Activated CD4-positive, alpha-beta T cell treated with anti-CD3 and anti-CD28 coated beads, Interleukin-2, amount 10 ng/mL, durations not matched to agents 24 days and 14 days (primary cell): ENCODE measurements at regions not wholly inside any gene's neighbourhood (a gene's known extent, or its start where the extent isn't known, plus 50 kb on each side); places are given as distances from the start of the nearest gene placed in this dataset.

ENCODE experiments used
- DNase-seq: peaks from one replicate; pipeline ENCODE4 v3.0.0; 2022
- H3K27ac Mint-ChIP-seq: one replicate; pipeline ENCODE4 v1.8.0; 2022; ENCODE audit warnings: mild to moderate bottlenecking, mixed read lengths
- H3K27me3 Mint-ChIP-seq: one replicate; pipeline ENCODE4 v1.8.0; 2022; ENCODE audit warnings: mixed read lengths
- H3K36me3 Mint-ChIP-seq: one replicate; pipeline ENCODE4 v1.8.0; 2022; ENCODE audit warnings: low read depth, mild to moderate bottlenecking, mixed read lengths
- H3K4me1 Mint-ChIP-seq: one replicate; pipeline ENCODE4 v1.8.0; 2021; ENCODE audit warnings: mixed read lengths
- H3K4me3 Mint-ChIP-seq: one replicate; pipeline ENCODE4 v1.8.0; 2022; ENCODE audit warnings: mild to moderate bottlenecking, moderate library complexity, mixed read lengths
- H3K9me3 Mint-ChIP-seq: one replicate; pipeline ENCODE4 v1.8.0; 2021; ENCODE audit warnings: mixed read lengths
- intact Hi-C: fragments of 100-400 bp; cut with micrococcal nuclease; formaldehyde crosslinking; loops from one replicate; pipeline ENCODE4 v1.15.1; 2023

DNA sequence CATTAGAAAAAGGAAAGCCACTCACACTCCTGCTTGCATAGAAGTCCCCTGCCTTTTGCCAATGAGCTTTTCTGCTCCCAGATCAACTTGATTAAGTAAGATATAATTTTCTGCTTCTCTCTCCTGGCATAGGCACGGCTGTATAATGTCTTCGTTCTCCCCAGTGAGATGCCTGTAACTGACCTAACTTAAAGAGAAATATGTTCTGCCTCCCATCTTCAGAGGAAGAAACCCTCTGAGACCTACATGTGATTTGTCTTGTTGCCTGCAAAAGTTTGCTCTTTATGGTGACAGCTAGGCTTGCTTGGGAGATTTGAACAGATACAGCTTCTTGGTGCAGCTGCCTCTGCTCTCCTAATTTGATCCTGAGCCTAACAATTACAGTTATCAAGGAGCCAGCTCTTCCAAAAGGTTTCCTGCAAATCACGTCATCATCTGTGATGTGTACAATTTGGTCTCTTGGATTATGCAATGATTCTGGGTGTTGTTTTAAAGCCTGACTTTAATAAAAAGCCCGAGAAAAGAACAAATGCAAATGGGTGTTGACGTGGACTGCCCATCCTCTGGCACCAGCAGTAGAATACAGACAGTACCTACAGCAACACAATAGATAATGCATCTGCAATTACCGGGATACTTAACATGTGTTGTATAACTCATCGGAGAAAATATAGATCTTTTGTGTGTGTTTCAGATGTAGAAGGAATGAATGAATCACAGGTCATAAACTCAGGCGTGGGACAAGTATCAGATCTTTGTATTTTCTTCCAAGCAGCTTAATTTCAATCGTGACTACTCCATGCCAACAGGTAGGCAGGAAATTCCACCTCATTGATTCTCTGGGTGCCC, 76.2 kb upstream of the KAZN start:
- H3K9me3 Mint-ChIP-seq: no peaks in the 10 kb centered on the region
- no peaks in the 10 kb centered on the region for H3K27me3 Mint-ChIP-seq
- no peaks in the 10 kb centered on the region for H3K36me3 Mint-ChIP-seq
- no peaks in the 10 kb centered on the region for H3K4me1 Mint-ChIP-seq
- DNase-seq: no peak
- intact Hi-C loops: no loop called here
- no peak overlapping the region for H3K27ac Mint-ChIP-seq
- no peak overlapping the region for H3K4me3 Mint-ChIP-seq

DNA sequence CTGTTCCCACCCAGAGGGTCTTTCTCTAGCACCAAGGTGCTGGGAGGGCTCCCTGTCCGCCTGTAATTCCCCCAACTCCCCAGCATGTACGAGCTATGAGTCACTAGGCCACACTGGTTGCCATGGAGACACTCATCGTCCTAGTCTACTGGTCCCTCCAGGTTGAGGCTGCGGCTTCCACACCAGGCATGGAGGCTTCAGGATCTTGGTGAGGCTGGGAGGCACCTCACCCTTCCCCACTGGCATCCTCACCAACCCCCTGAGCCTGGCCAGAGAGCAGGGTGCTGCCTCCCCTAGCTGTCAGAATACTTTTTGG, 75.6 kb upstream of the KAZN start:
- no peaks in the 10 kb centered on the region for H3K36me3 Mint-ChIP-seq
- H3K27ac Mint-ChIP-seq: no peak overlapping the region
- H3K4me1 Mint-ChIP-seq: no peaks in the 10 kb centered on the region
- DNase-seq: no peak
- no peak overlapping the region for H3K4me3 Mint-ChIP-seq
- H3K9me3 Mint-ChIP-seq: no peaks in the 10 kb centered on the region
- intact Hi-C loops: no loop called here
- H3K27me3 Mint-ChIP-seq: no peaks in the 10 kb centered on the region

DNA sequence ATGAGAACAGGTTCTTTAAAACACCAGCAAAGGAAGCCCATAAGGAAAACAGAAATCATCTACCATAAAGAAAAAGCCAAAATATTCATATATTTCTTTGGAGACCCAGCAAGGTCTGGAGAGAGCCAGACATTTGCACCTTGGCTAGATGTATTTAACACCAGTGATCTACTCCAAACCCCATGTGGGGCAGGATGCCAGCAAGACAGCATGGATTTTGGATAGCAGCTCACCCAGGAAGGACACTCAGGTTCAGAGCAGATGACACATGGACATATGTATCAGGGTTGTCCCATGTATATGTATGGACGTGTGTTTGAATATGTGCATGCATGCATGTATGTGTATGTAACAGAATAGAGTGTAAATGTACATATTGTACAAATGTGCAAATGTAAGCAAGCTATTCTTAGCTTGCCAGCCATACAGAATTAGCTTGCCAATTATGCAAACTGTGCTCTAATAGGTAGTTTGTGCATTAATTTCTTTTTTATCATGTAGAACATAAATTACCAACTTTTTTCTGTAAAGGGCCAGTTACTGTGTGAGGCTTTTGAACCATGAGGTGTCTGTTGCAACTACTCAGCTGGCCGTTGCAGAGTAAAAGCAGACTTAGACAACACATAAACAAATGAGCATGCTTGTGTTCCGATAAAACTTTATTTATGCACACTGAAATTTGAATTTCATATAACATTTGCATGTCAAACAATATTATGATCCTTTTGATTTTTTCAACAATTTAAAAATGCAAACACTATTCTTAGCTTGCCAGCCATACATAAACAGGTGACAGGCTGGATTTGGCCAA, 73.5 kb upstream of the KAZN start:
- Mint-ChIP-seq H3K9me3 (no peaks in the 10 kb centered on the region), H3K27me3 (no peaks in the 10 kb centered on the region), H3K36me3 (no peaks in the 10 kb centered on the region), H3K27ac (no peak overlapping the region), H3K4me1 (no peaks in the 10 kb centered on the region), H3K4me3 (no peak overlapping the region)
- DNase-seq: no peak
- intact Hi-C loops: no loop called here

DNA sequence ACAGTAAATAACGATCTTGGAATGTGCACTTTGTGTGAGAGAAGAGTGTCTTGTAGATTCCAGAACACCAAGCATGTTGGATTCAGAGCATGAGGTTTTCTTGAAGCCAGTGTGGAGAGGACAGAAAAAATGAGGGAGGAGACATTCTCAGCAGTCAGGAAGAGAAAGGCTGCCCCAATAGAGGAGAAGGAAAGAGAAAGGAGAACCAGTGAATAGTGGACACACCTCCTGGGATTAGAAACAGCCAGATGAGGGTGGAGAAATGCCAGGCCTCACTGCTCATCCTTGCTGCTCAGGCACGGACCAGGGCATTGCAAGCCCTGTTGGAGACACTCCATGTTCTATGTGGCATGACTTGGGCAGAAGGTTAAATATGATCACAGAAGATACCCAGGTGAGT, 69.0 kb upstream of the KAZN start:
- Mint-ChIP-seq H3K4me1 (no peaks in the 10 kb centered on the region), H3K36me3 (no peaks in the 10 kb centered on the region), H3K27me3 (no peaks in the 10 kb centered on the region), H3K9me3 (no peaks in the 10 kb centered on the region), H3K4me3 (no peak overlapping the region), H3K27ac (no peak overlapping the region)
- no peak for DNase-seq
- intact Hi-C loops: no loop called here

DNA sequence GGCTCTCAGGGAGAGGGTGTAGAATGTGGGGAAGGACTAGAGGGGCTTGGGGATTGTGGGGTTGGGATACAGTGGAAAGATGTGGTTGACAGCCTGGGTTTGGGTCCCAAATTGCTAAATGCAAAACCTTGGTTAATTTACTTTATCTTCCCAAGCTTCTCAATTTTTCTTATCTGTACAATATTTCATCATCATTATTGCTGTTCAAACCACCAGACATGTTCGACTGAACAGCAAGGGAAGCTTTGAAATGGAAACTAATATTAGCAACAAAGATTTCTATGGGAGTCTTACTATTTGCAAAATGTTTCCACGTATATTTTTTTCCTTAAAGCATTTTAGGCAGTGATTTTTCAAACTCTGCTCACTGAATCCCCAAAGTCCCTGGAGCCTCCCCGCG, 67.0 kb upstream of the KAZN start:
- Mint-ChIP-seq H3K36me3 (no peaks in the 10 kb centered on the region), H3K27ac (no peak overlapping the region), H3K9me3 (peaks cover 5% of the 10 kb centered on the region), H3K27me3 (no peaks in the 10 kb centered on the region), H3K4me1 (no peaks in the 10 kb centered on the region), H3K4me3 (no peak overlapping the region)
- no peak for DNase-seq
- intact Hi-C loops: no loop called here

DNA sequence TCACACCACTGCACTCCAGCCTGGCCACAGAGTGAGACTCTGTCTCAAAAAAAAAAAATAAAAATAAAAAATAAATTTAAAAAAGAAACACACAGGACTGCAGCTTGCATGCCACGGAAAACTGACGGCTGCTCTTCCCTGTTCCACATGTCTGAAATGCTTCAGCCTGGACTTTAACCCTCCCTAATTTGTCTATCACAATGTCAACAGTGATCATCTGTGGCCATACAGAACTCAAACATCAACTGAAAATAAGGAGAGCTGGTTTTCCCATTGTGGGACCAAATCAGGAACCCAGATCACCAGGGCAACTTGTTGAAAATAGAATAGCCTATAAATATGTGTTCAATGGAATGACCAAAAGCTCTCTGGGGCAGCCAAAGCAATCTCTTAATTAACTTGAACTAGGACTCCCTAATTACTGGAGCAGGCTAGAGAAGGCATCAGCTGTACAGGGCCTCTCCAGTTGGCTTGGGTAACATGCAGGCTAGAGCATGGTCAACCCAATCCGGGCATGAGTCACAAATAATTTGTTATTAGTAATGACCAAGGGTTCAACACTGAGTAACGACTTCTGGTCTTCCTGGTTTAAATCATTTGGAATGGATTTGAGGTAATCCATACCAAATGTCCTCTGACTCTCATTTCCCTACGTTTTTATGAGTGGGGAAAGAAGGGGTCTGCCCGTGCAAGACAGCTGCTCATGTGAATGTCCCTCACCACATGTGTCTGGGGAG, 62.7 kb upstream of the KAZN start:
- intact Hi-C loops: no loop called here
- Mint-ChIP-seq H3K27ac (no peak overlapping the region), H3K36me3 (no peaks in the 10 kb centered on the region), H3K9me3 (peaks cover 5% of the 10 kb centered on the region), H3K27me3 (no peaks in the 10 kb centered on the region), H3K4me3 (no peak overlapping the region), H3K4me1 (no peaks in the 10 kb centered on the region)
- no peak for DNase-seq

DNA sequence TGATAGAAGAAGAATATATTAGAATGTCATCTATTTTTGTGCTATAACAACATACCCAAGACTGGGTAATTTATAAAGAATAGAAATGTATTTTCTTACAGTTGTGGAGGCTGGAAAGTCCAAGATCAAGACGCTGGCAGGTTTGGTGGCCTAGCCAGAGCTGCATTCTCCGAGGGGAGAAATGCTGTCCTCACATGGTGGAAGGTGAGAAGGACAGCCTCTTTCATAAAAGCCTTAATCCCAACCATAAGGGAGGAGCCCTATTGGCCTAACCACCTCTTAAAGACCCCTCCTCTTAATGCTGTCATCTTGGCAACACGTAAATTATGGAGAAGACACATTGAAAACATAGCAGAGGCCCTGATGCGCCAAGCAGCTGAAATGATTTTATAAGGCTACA, 60.1 kb upstream of the KAZN start:
- intact Hi-C loops: no loop called here
- Mint-ChIP-seq H3K27ac (no peak overlapping the region), H3K36me3 (no peaks in the 10 kb centered on the region), H3K27me3 (no peaks in the 10 kb centered on the region), H3K4me1 (no peaks in the 10 kb centered on the region), H3K4me3 (no peak overlapping the region), H3K9me3 (peaks cover 5% of the 10 kb centered on the region)
- no peak for DNase-seq

DNA sequence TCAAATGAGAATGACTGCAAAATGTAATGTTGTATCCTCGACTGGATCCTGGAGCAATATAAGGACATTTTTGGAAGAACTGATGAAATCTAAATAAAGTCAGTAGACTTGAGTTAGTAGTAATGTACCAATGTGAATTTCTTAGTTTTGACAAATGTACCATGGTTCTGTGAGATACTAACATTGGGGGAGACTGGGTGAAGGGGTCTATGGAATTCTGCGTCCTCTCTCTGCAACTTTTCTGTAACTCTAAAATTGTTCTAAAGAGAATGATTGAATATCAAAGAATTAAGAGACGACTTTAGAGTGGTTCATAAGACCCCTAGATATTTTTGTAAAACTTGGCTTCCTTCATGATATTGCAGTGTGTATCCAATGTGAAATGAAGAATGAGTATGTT, 59.2 kb upstream of the KAZN start:
- Mint-ChIP-seq H3K9me3 (peaks cover 5% of the 10 kb centered on the region), H3K27me3 (no peaks in the 10 kb centered on the region), H3K36me3 (no peaks in the 10 kb centered on the region), H3K4me1 (no peaks in the 10 kb centered on the region), H3K4me3 (no peak overlapping the region), H3K27ac (no peak overlapping the region)
- DNase-seq: no peak
- intact Hi-C loops: no loop called here

DNA sequence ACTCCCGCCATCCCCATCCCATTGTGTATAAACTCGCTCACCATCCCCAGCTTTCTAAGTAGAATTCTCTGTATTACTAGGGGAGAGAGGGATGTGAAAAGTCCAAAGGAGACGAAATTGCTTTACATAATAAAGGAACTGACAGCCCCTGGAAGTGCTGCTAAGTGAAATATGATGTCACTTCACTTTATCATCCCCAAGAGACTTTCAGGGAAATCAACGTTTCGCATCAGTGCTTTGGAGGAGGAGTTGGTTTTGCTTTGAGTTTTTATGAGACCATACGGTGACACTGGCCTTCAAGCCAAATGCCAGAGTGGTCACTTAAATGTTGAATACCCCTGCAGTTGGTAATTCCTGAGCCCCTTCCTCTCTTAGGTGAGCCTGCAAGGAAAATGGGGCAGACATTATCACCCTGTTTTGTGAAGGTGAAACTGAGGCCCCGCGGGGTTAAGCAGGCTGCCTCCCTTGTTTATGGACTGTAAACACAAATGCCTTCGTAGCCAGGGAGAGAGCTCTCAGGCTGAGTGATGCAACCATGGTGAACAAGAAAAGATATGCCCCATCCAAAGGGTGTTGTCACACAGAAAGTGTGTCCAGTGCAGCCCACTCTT, 58.4 kb upstream of the KAZN start:
- Mint-ChIP-seq H3K36me3 (no peaks in the 10 kb centered on the region), H3K4me3 (no peak overlapping the region), H3K9me3 (no peaks in the 10 kb centered on the region), H3K27me3 (no peaks in the 10 kb centered on the region), H3K4me1 (no peaks in the 10 kb centered on the region), H3K27ac (no peak overlapping the region)
- intact Hi-C loops: no loop called here
- DNase-seq: no peak

DNA sequence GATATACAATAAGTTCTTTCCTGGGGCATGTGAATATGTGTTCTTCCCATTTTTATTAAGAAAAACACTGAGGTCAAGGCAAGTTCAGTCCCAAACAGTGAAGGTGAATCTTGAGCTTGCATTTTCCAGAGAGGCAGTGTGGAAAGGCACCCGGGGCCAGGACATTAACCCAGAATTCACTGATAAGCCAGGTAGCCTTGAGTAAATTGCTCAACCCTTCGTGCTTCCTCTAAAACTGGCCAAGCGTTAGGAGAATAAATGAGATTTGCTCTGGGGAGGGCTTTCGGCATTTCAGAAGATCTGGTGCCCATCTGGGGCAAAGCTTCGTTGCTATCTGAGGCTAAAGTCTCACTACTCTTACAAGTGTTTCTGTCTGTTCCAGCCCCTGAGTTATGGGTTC, 57.1 kb upstream of the KAZN start:
- Mint-ChIP-seq H3K4me3 (no peak overlapping the region), H3K27me3 (no peaks in the 10 kb centered on the region), H3K36me3 (no peaks in the 10 kb centered on the region), H3K9me3 (no peaks in the 10 kb centered on the region), H3K4me1 (no peaks in the 10 kb centered on the region), H3K27ac (no peak overlapping the region)
- intact Hi-C loops: no loop called here
- DNase-seq: no peak

DNA sequence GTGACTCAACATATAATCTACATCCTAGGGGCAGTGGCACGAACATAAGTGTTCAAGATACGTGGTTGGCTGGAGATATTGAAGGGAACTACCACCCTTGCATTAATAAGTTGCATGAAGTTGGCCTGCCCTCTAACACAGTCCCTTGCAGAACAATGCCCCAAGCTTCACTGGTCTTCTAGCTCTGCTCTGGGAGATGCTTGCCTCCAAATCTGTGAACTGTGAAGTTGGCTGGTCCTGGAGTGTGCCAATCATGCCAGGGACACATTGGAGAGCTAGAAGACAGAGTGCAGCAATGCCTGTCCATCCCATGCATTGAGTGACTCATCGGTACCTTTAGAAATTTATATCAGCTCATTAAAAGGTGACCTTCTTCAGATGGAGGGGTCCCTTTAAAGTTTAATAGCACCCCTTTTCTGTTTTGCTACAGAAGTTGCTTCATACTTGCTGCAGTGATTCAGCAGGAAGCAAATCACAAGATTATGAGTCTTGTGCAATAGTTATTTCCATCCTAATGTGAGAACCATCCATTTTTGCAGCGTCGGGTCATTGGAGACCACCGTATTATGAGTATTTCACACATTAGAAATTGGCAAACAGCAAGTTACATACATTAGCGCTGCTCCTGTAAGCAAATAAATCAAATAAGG, 55.2 kb upstream of the KAZN start:
- intact Hi-C loops: no loop called here
- Mint-ChIP-seq H3K4me1 (no peaks in the 10 kb centered on the region), H3K4me3 (no peak overlapping the region), H3K27ac (no peak overlapping the region), H3K36me3 (no peaks in the 10 kb centered on the region), H3K27me3 (no peaks in the 10 kb centered on the region), H3K9me3 (no peaks in the 10 kb centered on the region)
- no peak for DNase-seq

DNA sequence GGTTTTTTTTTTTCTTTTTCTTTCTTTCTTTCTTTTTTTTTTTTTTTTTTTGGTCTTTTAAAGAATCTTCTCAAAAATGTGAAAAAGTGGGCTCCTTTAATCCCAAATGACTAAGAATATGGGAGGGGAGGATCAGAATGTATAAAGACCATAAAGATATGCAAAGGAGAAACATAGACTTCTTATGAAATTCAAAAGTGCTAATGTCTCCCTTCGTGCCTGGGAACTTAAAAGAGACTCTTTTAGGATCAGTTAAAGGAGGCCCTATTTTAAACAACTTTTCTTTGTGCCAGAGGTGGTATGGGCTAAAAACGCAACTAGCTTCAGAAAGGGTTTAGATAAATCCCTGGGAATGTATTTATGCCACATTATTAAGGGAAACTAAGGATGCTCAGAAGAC, 54.2 kb upstream of the KAZN start:
- H3K4me1 Mint-ChIP-seq: no peaks in the 10 kb centered on the region
- DNase-seq: no peak
- no peaks in the 10 kb centered on the region for H3K9me3 Mint-ChIP-seq

DNA sequence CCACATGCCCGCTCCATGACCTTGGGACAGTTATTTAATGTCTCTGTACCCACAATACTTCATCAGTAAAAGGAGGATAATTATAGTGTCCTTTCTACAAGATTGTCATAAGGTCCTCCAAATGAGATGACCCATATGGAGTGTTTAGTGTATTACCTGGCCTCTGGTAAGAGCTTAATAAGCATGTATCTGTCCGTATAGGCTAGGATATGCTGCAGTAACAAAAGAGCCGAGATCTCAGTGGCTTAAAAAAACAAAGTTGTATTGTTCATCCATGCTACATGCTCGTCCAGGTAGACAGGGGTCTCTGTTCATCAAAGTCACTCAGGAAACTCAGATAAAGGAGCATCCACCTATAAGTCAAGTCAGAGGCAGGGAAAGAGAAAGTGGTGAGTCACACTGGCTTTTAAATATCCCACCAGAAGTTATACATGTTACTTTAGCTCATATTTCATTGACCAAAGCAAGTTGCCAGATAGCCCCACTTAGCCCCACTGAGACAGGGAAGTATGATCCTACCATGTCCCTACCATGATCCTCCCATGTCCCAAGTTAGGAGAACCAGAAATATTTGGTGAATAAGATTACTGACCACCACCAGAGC, 53.0 kb upstream of the KAZN start:
- Mint-ChIP-seq H3K9me3 (no peaks in the 10 kb centered on the region), H3K27me3 (no peaks in the 10 kb centered on the region), H3K4me1 (no peaks in the 10 kb centered on the region)

More for the DNA sequence above, 54.2 kb upstream of the KAZN start:
- H3K27me3 Mint-ChIP-seq: no peaks in the 10 kb centered on the region
- H3K4me3 Mint-ChIP-seq: no peak overlapping the region
- intact Hi-C loops: no loop called here
- no peaks in the 10 kb centered on the region for H3K36me3 Mint-ChIP-seq
- H3K27ac Mint-ChIP-seq: no peak overlapping the region

More for the DNA sequence above, 53.0 kb upstream of the KAZN start:
- Mint-ChIP-seq H3K27ac (no peak overlapping the region), H3K36me3 (no peaks in the 10 kb centered on the region), H3K4me3 (no peak overlapping the region)
- no peak for DNase-seq
- intact Hi-C loops: no loop called here
